GM18858 (cell line): ENCODE measurements at regions not wholly inside any gene's neighbourhood (a gene's known extent, or its start where the extent isn't known, plus 50 kb on each side); places are given as distances from the start of the nearest gene placed in this dataset.

Experiments
- ATAC-seq: cut with Tn5 transposase; IDR thresholded peaks from one replicate; pipeline ENCODE4 v1.9.1; 2021; ENCODE audit not compliant: unreplicated experiment

GRCh38 chr21:22535630-22536029 lies 1537.4 kb downstream of the NCAM2 start:
- ATAC-seq, result no peak

GRCh38 chr21:22536509-22536908 lies 1538.3 kb downstream of the NCAM2 start:
- ATAC-seq, result no peak

GRCh38 chr21:22544747-22545146 lies 1546.5 kb downstream of the NCAM2 start:
- no peak for ATAC-seq

DNA sequence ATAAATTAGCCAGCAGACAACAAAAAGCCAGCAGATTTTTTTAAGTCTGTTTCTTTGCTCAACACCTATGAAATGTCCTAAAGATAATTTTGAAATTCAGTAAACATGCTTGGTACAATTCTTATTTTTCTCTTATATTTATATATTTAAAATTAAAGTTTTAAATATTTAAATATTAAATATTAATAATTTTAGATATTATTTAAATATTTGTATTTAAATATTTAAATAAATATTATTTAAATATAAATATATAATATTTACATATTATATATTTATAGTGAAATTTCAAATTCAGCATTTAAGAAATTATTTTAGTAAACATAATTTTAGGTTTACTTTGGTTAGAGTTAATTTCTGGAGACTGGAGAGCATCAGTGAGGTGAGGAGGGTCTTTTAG lies 1554.2 kb downstream of the NCAM2 start:
- ATAC-seq, result no peak

GRCh38 chr21:22554690-22555316 lies 1556.6 kb downstream of the NCAM2 start:
- ATAC-seq, result no peak

- no peak for ATAC-seq
Observed at GRCh38 chr21:22556829-22557228, 1558.6 kb downstream of the NCAM2 start.

GRCh38 chr21:22561946-22562345 lies 1563.7 kb downstream of the NCAM2 start:
- no peak for ATAC-seq

GRCh38 chr21:22573834-22574233 lies 1575.6 kb downstream of the NCAM2 start:
- no peak for ATAC-seq

DNA sequence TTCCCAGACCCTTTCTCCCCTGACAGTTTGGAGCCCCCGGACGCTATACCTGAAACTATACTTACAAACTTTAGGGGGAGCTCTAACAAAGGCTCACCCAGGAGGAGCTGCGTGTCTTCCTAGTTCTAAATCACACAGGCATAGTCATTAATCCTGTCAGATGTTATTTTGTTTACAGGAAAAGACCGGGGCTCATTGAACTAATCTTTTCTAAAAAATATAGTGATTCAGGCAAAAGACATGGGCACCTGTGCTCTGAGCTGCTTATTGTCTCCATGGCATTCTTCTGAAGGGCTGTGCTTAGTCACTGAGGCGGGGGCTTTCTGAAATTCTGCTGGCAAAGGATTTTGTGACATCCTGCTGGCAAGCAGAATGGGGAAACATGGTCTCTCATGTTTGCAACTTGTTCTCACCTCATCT lies 1577.0 kb downstream of the NCAM2 start:
- ATAC-seq, result no peak

DNA sequence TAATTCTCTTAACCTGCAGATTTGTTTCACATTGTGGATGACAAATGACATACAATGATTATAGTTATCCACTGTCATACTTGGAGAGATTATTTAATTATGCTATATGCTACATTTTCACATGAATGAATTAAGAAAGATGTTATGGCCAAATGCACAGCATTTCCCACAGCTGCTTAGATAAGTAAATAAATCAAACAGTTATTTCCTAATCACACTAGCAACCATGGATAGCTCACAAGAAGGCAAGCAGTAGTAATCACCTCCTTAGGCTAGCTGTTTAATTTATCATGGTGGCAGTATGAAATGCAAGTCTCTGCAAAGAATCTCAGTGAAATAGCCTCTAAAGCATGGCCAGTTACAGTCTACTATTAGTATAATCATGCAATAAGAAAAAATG lies 1581.5 kb downstream of the NCAM2 start:
- no peak for ATAC-seq

GRCh38 chr21:22582026-22582425 lies 1583.8 kb downstream of the NCAM2 start:
- ATAC-seq, result no peak

DNA sequence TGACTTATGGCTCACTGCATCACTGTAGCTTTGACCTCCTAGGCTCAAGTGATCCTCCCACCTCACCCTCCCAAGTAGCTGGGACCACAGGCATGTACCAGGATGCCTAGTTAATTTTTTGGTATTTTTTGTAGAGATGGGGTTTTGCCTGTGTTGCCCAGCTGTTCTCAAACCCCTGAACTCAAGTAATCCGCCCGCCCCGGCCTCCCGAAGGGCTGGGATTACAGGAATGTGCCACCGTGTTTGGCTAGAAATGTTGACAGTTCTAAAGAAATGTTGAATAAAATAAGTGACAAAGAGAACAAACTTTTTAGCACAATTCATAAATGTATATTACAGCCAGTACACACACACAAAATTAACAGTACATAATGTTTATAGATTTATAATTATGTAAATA lies 1586.1 kb downstream of the NCAM2 start:
- ATAC-seq, result no peak

- ATAC-seq, result no peak
Observed at GRCh38 chr21:22585558-22585957, 1587.3 kb downstream of the NCAM2 start.

GRCh38 chr21:22597660-22598255 lies 1599.5 kb downstream of the NCAM2 start:
- ATAC-seq, result no peak

- ATAC-seq, result no peak
Observed at GRCh38 chr21:22609802-22610201, 1611.6 kb downstream of the NCAM2 start.

- ATAC-seq, result no peak
Observed at GRCh38 chr21:22627911-22628310, 1629.7 kb downstream of the NCAM2 start.

GRCh38 chr21:22630953-22631465 lies 1632.8 kb downstream of the NCAM2 start:
- ATAC-seq, result no peak

DNA sequence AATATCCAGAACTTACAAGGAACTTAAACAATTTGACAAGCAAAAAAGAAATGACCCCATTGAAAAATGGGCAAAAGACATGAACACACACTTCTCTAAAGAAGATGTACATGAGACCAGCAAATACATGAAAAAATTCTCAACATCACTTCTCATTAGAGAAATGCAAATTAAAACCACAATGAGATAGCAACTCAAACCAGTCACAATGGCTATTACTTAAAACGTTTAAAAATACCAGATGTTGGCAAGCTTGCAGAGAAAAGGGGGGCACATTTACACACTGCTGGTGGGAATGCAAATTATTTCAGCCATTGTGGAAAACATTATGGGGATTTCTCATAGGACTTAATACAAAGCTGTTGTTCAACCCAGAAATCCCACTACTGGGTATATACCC lies 1634.0 kb downstream of the NCAM2 start:
- no peak for ATAC-seq

GRCh38 chr21:22649246-22649645 lies 1651.0 kb downstream of the NCAM2 start:
- no peak for ATAC-seq

- ATAC-seq, result no peak
Observed at GRCh38 chr21:22650226-22650625, 1652.0 kb downstream of the NCAM2 start.

DNA sequence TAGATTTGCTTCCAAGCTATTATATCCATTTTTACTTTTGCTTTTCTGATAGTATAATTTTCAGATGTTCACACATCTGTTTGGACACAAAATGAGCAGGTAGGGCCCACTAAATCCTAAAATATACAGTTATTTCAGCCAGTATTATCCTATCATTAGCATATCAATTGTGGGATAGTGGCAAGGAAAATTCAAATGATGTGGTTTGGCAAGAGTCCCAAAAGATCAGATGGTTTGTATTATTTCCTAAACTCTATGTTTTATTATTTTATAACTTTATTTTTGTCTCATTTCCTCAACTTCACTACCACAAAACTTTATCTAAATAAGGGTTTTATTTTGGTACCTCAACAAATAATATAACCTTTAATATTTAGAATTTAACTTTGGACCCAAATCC lies 1659.6 kb downstream of the NCAM2 start:
- no peak for ATAC-seq

DNA sequence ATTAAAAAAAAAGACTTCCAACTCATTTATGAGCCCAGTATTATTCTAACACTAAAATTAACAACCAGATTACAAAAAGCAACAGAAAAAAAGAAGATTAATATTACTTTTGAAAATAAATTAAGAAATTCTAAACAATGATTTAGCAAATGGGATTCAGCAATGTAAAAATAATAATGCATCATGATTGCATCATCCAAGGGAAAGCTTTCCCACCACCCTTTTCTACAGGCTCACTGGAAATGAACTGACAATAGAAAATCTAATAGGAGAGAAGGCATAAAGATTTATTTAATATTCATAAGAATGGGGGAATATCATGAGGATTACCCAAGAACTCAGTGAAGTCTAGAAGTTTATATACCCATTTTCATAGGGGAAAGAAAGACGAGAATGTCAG lies 1671.9 kb downstream of the NCAM2 start:
- no peak for ATAC-seq

DNA sequence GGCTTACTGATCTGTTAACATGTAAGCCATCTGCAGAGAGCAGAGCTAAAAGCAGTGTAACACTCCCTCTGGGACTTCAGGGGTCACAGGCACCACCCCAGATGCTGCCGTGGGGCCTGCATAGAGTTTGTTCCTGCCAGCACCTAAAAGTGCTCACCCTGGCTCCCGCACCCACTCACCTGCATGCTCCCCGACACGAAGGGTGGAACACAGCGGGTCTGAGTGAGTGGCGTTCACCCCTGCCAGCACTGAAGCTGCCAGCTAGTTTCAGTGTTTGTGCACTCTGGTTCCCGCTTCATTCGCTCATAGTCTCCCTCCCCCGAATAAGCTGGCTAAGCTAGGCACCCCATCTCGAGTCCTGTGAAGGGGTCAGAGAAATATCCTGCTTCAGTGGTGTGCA lies 1681.0 kb downstream of the NCAM2 start:
- ATAC-seq, result no peak
